ENCODE measurements at regions not wholly inside any gene's neighbourhood (a gene's known extent, or its start where the extent isn't known, plus 50 kb on each side); places are given as distances from the start of the nearest gene placed in this dataset.

GRCh38 chr10:2246747-2247146, 509.4 kb upstream of the ADARB2 start:
- no peaks in the 10 kb centered on the region for H3K9me3 ChIP-seq (ENCODE audit: control insufficient read depth, low read depth, low read length)
- peaks cover 0 to 3% of the 10 kb centered on the region in 2 experiments; a peak in 3 of 5 replicates for H3K9me3 Mint-ChIP-seq
- H3K4me3 Mint-ChIP-seq, result no peak overlapping the region
- no peaks in the 10 kb centered on the region; the same call in 1 of the 2 replicates for H3K4me1 ChIP-seq (ENCODE audit: insufficient read depth, low read length)
- no peaks in the 10 kb centered on the region for H3K79me2 ChIP-seq (ENCODE audit: insufficient read depth, low read length)
- H3K4ac ChIP-seq (ENCODE audit: low read depth, low read length), result no peak overlapping the region
- H3T11ph ChIP-seq (ENCODE audit: low read length), result no peak overlapping the region
- H2BK20ac ChIP-seq (ENCODE audit: low read depth, low read length, poor library complexity, severe bottlenecking), result no peak overlapping the region
- H4K5ac ChIP-seq (ENCODE audit: insufficient read length, low read depth, low read length), result no peak overlapping the region
- H4K8ac ChIP-seq (replicated peaks; ENCODE audit: insufficient read length, low read depth, low read length), result no peak overlapping the region
- H4K20me1 ChIP-seq (ENCODE audit: control insufficient read depth, insufficient read depth, insufficient read length), result no peaks in the 10 kb centered on the region
- H3K36me3 Mint-ChIP-seq (ENCODE audit: insufficient read depth in 1 of 3, low read depth in 3 of 3), result no peaks in the 10 kb centered on the region; a peak in 1 of 7 replicates
- H2AK5ac ChIP-seq (ENCODE audit: insufficient read length, low read length), result no peak overlapping the region
- H3K18ac ChIP-seq (ENCODE audit: insufficient read length, low read depth, low read length), result no peak overlapping the region
- H2BK120ac ChIP-seq (ENCODE audit: low read depth, low read length, poor library complexity, severe bottlenecking), result no peak overlapping the region
- H3K14ac ChIP-seq (ENCODE audit: insufficient read depth, low read length), result no peak overlapping the region
- no peak overlapping the region for H3K9ac ChIP-seq (ENCODE audit: extremely low read depth, insufficient read length, low read length)
- no peak overlapping the region for H4K91ac ChIP-seq (ENCODE audit: insufficient read length, low read depth, low read length)
- no peak for TF ChIP-seq CTCF (conservative IDR thresholded peaks at IDR 0.05)
- H2BK5ac ChIP-seq (ENCODE audit: insufficient read length, low read length), result no peak overlapping the region
- H3K27me3 Mint-ChIP-seq (ENCODE audit: low read depth), result no peaks in the 10 kb centered on the region; the same call in 1 of the 2 replicates
- peaks cover 0 to 2% of the 10 kb centered on the region in 2 experiments; a peak in 2 of 4 replicates for H3K4me1 Mint-ChIP-seq
- H3K4me2 ChIP-seq (ENCODE audit: insufficient read depth, insufficient read length, low read length), result no peak overlapping the region
- H2BK15ac ChIP-seq (ENCODE audit: low read depth, low read length), result no peak overlapping the region
- no peak overlapping the region for H2BK12ac ChIP-seq (ENCODE audit: insufficient read length, low read depth, low read length)
- no peak for DNase-seq
- H2AFZ ChIP-seq (ENCODE audit: low read length), result no peak overlapping the region
- no peaks in the 10 kb centered on the region for H3K27me3 ChIP-seq (ENCODE audit: insufficient read depth, low read length)
- WGBS (ENCODE audit: extremely low coverage, insufficient read length, low lambda C conversion rate), result no CpG with 5 or more reads among the region's 5 CpGs
- no peak overlapping the region for H3K23ac ChIP-seq (ENCODE audit: insufficient read length, low read depth, low read length)
- H3K79me1 ChIP-seq (ENCODE audit: insufficient read depth, low read depth, low read length, poor library complexity, severe bottlenecking), result no peaks in the 10 kb centered on the region
- H3K27ac Mint-ChIP-seq, result peak overlapping the region in 1 of 3 experiments; percentile 73; a peak in 1 of 7 replicates
- no peak overlapping the region for H3K56ac ChIP-seq (ENCODE audit: insufficient read length, low read depth, low read length)
- H3K23me2 ChIP-seq (ENCODE audit: insufficient read length, low read depth, low read length, poor library complexity, severe bottlenecking), result peaks cover 2% of the 10 kb centered on the region
- no peak overlapping the region for H3K27ac ChIP-seq (ENCODE audit: insufficient read length, low read depth, low read length)
